IMR-90 (cell line): ENCODE measurements at regions not wholly inside any gene's neighbourhood (a gene's known extent, or its start where the extent isn't known, plus 50 kb on each side); places are given as distances from the start of the nearest gene placed in this dataset.

Experiments
- ATAC-seq: fragments of 200-7000 bp; cut with Tn5 transposase; 2 replicates; pipeline ENCODE4 v1.9.1; 2020; ENCODE audit warnings: low read depth, mild to moderate bottlenecking, moderate library complexity
- BruUV-seq: library from RNA; stranded (reverse); fragments of 400-500 nt; replicated peaks from 2 replicates; lab custom pipeline; 2021; lab: Mats Ljungman, UMichigan
- CTCF ChIA-PET: fragments of 300-600 bp; formaldehyde crosslinking; extraction: SDS; loops from one replicate; lab custom pipeline; 2021; ENCODE audit warnings: antibody characterized with exemption; lab: Yijun Ruan, JAX
- POLR2A ChIA-PET: fragments of 300-600 bp; sonication (Branson Sonifier 250); formaldehyde crosslinking; loops from one replicate; lab custom pipeline; 2022; ENCODE audit warnings: antibody characterized with exemption; ENCODE audit not compliant: unreplicated experiment; lab: Charles Lee
- DNase-seq: peaks from one replicate; pipeline ENCODE4 v3.0.0; 2013
- H2AFZ ChIP-seq: replicated peaks from 2 replicates; pipeline ENCODE3; 2013; ENCODE audit warnings: low read length, mild to moderate bottlenecking; ENCODE audit not compliant: poor library complexity
- H2AK5ac ChIP-seq: 2 replicates; pipeline ENCODE4 v1.6.1; 2013; ENCODE audit warnings: low read depth, low read length, inconsistent platforms
- H2AK9ac ChIP-seq: replicated peaks from 2 replicates; pipeline ENCODE3; 2013; ENCODE audit warnings: mild to moderate bottlenecking, low read depth, low read length, moderate library complexity; ENCODE audit not compliant: poor library complexity
- H2BK120ac ChIP-seq: 2 replicates; pipeline ENCODE4 v1.6.1; 2013; ENCODE audit warnings: low read depth, low read length, inconsistent platforms
- H2BK15ac ChIP-seq: 3 replicates; pipeline ENCODE4 v1.6.1; 2013; ENCODE audit warnings: low read depth, low read length, inconsistent platforms
- H2BK20ac ChIP-seq: 2 replicates; pipeline ENCODE4 v1.6.1; 2013; ENCODE audit warnings: low read depth, mild to moderate bottlenecking, inconsistent platforms, low read length, moderate library complexity
- H2BK5ac ChIP-seq: 2 replicates; pipeline ENCODE4 v1.6.1; 2013; ENCODE audit warnings: mild to moderate bottlenecking, low read depth, low read length, inconsistent platforms; ENCODE audit not compliant: poor library complexity, severe bottlenecking
- H3K14ac ChIP-seq: replicated peaks from 2 replicates; pipeline ENCODE4 v1.6.1; 2013; ENCODE audit warnings: low read depth, low read length, inconsistent platforms
- H3K18ac ChIP-seq: 2 replicates; pipeline ENCODE4 v1.6.1; 2013; ENCODE audit warnings: low read depth, low read length, control low read depth
- H3K23ac ChIP-seq: 2 replicates; pipeline ENCODE4 v1.6.1; 2013; ENCODE audit warnings: low read depth, low read length, inconsistent platforms
- H3K27ac ChIP-seq: 2 replicates; pipeline ENCODE4 v1.5.1; 2013; ENCODE audit warnings: mild to moderate bottlenecking, control low read depth, low read length; ENCODE audit not compliant: insufficient read depth
- H3K27me3 ChIP-seq: 2 replicates; pipeline ENCODE4 v1.6.1; 2013; ENCODE audit warnings: low read length; ENCODE audit not compliant: control insufficient read depth, insufficient read depth
- H3K36me3 ChIP-seq: 2 replicates; pipeline ENCODE4 v1.6.1; 2013; ENCODE audit warnings: low read length, mixed read lengths; ENCODE audit not compliant: control insufficient read depth, insufficient read depth
- H3K4ac ChIP-seq: 2 replicates; pipeline ENCODE4 v1.6.1; 2013; ENCODE audit warnings: low read depth, low read length, inconsistent platforms
- H3K4me1 ChIP-seq: 2 replicates; pipeline ENCODE4 v1.6.1; 2013; ENCODE audit warnings: low read length, mixed read lengths; ENCODE audit not compliant: control insufficient read depth, insufficient read depth
- H3K4me2 ChIP-seq: 2 replicates; pipeline ENCODE4 v1.6.1; 2013; ENCODE audit warnings: low read depth, mild to moderate bottlenecking, control low read depth, low read length, moderate library complexity
- H3K4me3 ChIP-seq: 2 replicates; pipeline ENCODE4 v1.5.1; 2013; ENCODE audit warnings: low read depth, mild to moderate bottlenecking, control low read depth, low read length, moderate library complexity; ENCODE audit not compliant: insufficient read depth
- H3K56ac ChIP-seq: 2 replicates; pipeline ENCODE4 v1.6.1; 2013; ENCODE audit warnings: low read length, inconsistent platforms; ENCODE audit not compliant: insufficient read depth; ENCODE audit errors: extremely low read depth
- H3K79me1 ChIP-seq, 2 experiments: 2 replicates each; pipeline ENCODE4 v1.6.1; 2013; ENCODE audit warnings: low read length in 2 of 2, inconsistent platforms in 1 of 2, low read depth in 1 of 2
- H3K9ac ChIP-seq: 2 replicates; pipeline ENCODE4 v1.6.1; 2013; ENCODE audit warnings: low read depth, low read length, control low read depth
- H3K9me1 ChIP-seq: 2 replicates; pipeline ENCODE4 v1.6.1; 2013; ENCODE audit warnings: low read length, inconsistent platforms; ENCODE audit not compliant: insufficient read depth
- H3K9me3 ChIP-seq: 2 replicates; pipeline ENCODE4 v1.6.1; 2013; ENCODE audit warnings: low read length; ENCODE audit not compliant: control insufficient read depth, insufficient read depth
- H4K20me1 ChIP-seq: 2 replicates; pipeline ENCODE4 v1.6.1; 2013; ENCODE audit warnings: low read length, inconsistent platforms; ENCODE audit not compliant: insufficient read depth
- H4K5ac ChIP-seq: 2 replicates; pipeline ENCODE4 v1.6.1; 2013; ENCODE audit warnings: mild to moderate bottlenecking, low read depth, low read length, control low read depth
- H4K8ac ChIP-seq, 2 experiments: 2 replicates each; pipeline ENCODE4 v1.6.1; 2013; ENCODE audit warnings: low read depth in 2 of 2, low read length in 2 of 2, control low read depth in 1 of 2, inconsistent platforms in 1 of 2
- H4K91ac ChIP-seq: 2 replicates; pipeline ENCODE4 v1.6.1; 2013; ENCODE audit warnings: low read depth, low read length, inconsistent platforms; ENCODE audit not compliant: insufficient read depth
- MXI1 ChIP-seq: IDR thresholded peaks from 2 replicates; pipeline ENCODE4 v1.6.1; 2012; ENCODE audit warnings: low read depth, mild to moderate bottlenecking, low read length, moderate library complexity, borderline replicate concordance
- SMC3 ChIP-seq: fragments of 150-350 bp; IDR thresholded peaks from 2 replicates; pipeline ENCODE4 v1.6.1; 2016; ENCODE audit warnings: low read depth, mild to moderate bottlenecking, antibody characterized with exemption, low read length, moderate library complexity
- WGBS, 2 experiments: methylation state at CpG; one replicate each; pipeline versions ENCODE4 v1.1.5 to v1.1.7; 2013; ENCODE audit warnings: missing lambda C conversion rate in 2 of 2; ENCODE audit not compliant: insufficient read length in 1 of 2; ENCODE audit errors: extremely low coverage in 2 of 2; 5-methylcytosine and 5-hydroxymethylcytosine counted together
- dilution Hi-C: fragments of 300-500 bp; cut with HindIII; formaldehyde crosslinking; loops from one replicate; pipeline ENCODE4 v1.14.3; 2018; ENCODE audit warnings: low sequenced_read_pairs; ENCODE audit not compliant: unreplicated experiment
- in situ Hi-C: fragments of 300-500 bp; cut with MboI; formaldehyde crosslinking; loops from 3 replicates; pipeline ENCODE4 v1.14.3; 2019; ENCODE audit warnings: low sequenced_read_pairs, inconsistent platforms, mixed read lengths
- intact Hi-C: fragments of 100-400 bp; cut with micrococcal nuclease; formaldehyde crosslinking; loops from 2 replicates; pipeline ENCODE4 v1.10.0; 2022
- TF ChIP-seq, protein P1 (sequence below): conservative IDR thresholded peaks from 2 replicates; pipeline ENCODE4 v1.5.1; 2012; ENCODE audit warnings: mild to moderate bottlenecking, low read depth, low read length, improper control_type of control experiment

GRCh38 chr3:145522893-145523651, 637.9 kb downstream of the PLOD2 start:
- Histone ChIP-seq H3K4me2 (no peak overlapping the region), H2AK5ac (no peak overlapping the region), H2BK20ac (no peak overlapping the region), H3K56ac (no peak overlapping the region), H4K5ac (no peak overlapping the region), H2BK15ac (no peak overlapping the region), H3K14ac (no peak overlapping the region), H3K36me3 (no peaks in the 10 kb centered on the region), H2BK5ac (no peak overlapping the region), H3K4me3 (no peak overlapping the region), H3K4me1 (no peaks in the 10 kb centered on the region), H3K9me1 (no peaks in the 10 kb centered on the region), H2BK120ac (no peak overlapping the region), H3K9ac (no peak overlapping the region), H4K91ac (no peak overlapping the region), H3K4ac (no peak overlapping the region), H4K20me1 (no peaks in the 10 kb centered on the region), H3K9me3 (0 out of 2 replicates have a peak, but pooled peaks cover 4% of the 10 kb centered on the region), H3K18ac (no peak overlapping the region), H3K27me3 (no peaks in the 10 kb centered on the region), H2AFZ (no peak overlapping the region), H3K79me1 (no peaks in the 10 kb centered on the region), H2AK9ac (no peak overlapping the region), H4K8ac (no peak overlapping the region), H3K27ac (no peak overlapping the region), H3K23ac (no peak overlapping the region)
- in situ Hi-C loops, result no loop called here
- 100% methylated on average over 1 of the region's 4 CpGs; no CpG with 5 or more reads in 1 of the 2 experiments for WGBS, 2 experiments
- intact Hi-C loops, result no loop called here
- no TSS peak for BruUV-seq
- no peak for DNase-seq
- dilution Hi-C loops, result no loop called here
- CTCF ChIA-PET, result no interaction called here
- TF ChIP-seq MXI1, result no peak
- TF ChIP-seq SMC3, result no peak
- TF ChIP-seq, protein P1, sequence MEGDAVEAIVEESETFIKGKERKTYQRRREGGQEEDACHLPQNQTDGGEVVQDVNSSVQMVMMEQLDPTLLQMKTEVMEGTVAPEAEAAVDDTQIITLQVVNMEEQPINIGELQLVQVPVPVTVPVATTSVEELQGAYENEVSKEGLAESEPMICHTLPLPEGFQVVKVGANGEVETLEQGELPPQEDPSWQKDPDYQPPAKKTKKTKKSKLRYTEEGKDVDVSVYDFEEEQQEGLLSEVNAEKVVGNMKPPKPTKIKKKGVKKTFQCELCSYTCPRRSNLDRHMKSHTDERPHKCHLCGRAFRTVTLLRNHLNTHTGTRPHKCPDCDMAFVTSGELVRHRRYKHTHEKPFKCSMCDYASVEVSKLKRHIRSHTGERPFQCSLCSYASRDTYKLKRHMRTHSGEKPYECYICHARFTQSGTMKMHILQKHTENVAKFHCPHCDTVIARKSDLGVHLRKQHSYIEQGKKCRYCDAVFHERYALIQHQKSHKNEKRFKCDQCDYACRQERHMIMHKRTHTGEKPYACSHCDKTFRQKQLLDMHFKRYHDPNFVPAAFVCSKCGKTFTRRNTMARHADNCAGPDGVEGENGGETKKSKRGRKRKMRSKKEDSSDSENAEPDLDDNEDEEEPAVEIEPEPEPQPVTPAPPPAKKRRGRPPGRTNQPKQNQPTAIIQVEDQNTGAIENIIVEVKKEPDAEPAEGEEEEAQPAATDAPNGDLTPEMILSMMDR, result no peak
- POLR2A ChIA-PET, result no interaction called here
- ATAC-seq, result no peak
